ENCODE measurements at regions not wholly inside any gene's neighbourhood (a gene's known extent, or its start where the extent isn't known, plus 50 kb on each side); places are given as distances from the start of the nearest gene placed in this dataset.

DNA sequence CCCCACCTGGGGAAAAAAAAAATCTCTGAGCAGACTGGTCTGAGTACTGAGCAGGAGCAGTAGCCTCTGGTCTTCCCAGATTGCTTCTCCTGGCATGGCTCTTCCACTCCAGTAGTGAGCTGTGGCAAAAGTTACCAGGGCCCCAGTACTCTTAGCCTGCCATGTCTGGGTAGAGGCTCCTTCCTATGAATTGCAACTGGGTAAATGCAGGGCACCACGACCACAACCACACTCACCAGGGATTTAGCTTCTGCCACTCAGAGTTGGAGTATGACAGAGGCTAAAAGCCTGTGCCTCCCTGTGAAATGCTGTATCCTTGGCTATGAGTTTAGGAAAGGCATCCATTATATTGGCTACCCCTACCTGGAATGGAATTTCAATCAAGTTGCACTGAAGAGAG, 67.9 kb upstream of the CCDC54 start:
- H3K36me3 ChIP-seq (ENCODE audit: control insufficient read depth, insufficient read depth, low read length): no peaks in the 10 kb centered on the region
- no peak overlapping the region for H3K27ac ChIP-seq (ENCODE audit: insufficient read depth, low read depth, low read length, poor library complexity, severe bottlenecking)
- H3K4me3 ChIP-seq (ENCODE audit: insufficient read depth, low read depth, low read length): no peak overlapping the region
- H3K9me3 ChIP-seq (ENCODE audit: control insufficient read depth, low read length): no peaks in the 10 kb centered on the region
- H3K27me3 ChIP-seq (ENCODE audit: control insufficient read depth, insufficient read depth, low read length, poor library complexity, severe bottlenecking): no peaks in the 10 kb centered on the region
- no peaks in the 10 kb centered on the region for H3K4me1 ChIP-seq (ENCODE audit: control insufficient read depth, insufficient read depth, low read length)
- 96 to 100% methylated on average over 1 of the region's 1 CpG for WGBS, 2 experiments

DNA sequence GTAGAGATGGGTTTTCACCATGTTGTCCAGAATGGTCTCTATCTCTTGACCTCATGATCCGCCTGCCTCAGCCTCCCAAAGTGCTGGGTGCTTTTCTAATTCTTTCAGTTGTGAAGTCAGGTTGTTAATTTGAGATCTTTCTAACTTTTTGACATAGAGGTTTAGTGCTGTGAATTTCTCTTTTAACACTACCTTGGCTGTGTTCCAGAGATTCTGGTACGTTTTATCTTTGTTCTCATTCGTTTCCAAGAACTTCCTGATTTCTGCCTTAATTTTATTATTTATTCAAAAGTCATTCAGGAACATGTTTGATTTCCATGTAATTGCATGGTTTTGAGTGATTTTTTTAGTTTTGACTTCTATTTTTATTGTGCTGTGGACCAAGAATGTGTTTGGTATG, 63.5 kb upstream of the CCDC54 start:
- Histone ChIP-seq H3K4me3 (ENCODE audit: insufficient read depth, low read depth, low read length) (no peak overlapping the region), H3K9me3 (ENCODE audit: control insufficient read depth, low read length) (no peaks in the 10 kb centered on the region), H3K4me1 (ENCODE audit: control insufficient read depth, insufficient read depth, low read length) (no peaks in the 10 kb centered on the region), H3K27ac (ENCODE audit: insufficient read depth, low read depth, low read length, poor library complexity, severe bottlenecking) (no peak overlapping the region), H3K36me3 (ENCODE audit: control insufficient read depth, insufficient read depth, low read length) (no peaks in the 10 kb centered on the region), H3K27me3 (ENCODE audit: control insufficient read depth, insufficient read depth, low read length, poor library complexity, severe bottlenecking) (no peaks in the 10 kb centered on the region)
- 86 to 99% methylated on average over 3 of the region's 3 CpGs for WGBS, 2 experiments

DNA sequence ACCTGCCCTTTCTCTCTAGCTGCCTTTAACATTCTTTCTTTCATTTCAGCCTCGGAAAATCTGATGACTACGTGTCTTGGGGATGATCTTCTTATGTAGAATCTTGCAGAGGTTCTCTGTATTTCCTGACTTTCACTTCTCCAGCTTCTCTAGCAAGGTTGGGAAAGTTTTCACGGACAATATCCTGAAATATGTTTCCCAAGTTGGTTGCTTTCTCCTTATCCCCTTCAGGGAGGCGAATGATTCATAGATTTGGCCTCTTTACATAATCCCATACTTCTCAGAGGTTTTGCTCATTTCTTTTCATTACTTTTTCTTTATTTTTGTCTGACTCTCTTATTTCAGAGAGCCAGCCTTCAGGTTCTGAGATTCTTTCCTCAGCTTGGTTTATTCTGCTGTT, 62.1 kb upstream of the CCDC54 start:
- Histone ChIP-seq H3K36me3 (ENCODE audit: control insufficient read depth, insufficient read depth, low read length) (no peaks in the 10 kb centered on the region), H3K4me3 (ENCODE audit: insufficient read depth, low read depth, low read length) (no peak overlapping the region), H3K9me3 (ENCODE audit: control insufficient read depth, low read length) (no peaks in the 10 kb centered on the region), H3K27me3 (ENCODE audit: control insufficient read depth, insufficient read depth, low read length, poor library complexity, severe bottlenecking) (no peaks in the 10 kb centered on the region), H3K4me1 (ENCODE audit: control insufficient read depth, insufficient read depth, low read length) (no peaks in the 10 kb centered on the region), H3K27ac (ENCODE audit: insufficient read depth, low read depth, low read length, poor library complexity, severe bottlenecking) (no peak overlapping the region)
- WGBS, 2 experiments: 94 to 96% methylated on average over 4 of the region's 4 CpGs

DNA sequence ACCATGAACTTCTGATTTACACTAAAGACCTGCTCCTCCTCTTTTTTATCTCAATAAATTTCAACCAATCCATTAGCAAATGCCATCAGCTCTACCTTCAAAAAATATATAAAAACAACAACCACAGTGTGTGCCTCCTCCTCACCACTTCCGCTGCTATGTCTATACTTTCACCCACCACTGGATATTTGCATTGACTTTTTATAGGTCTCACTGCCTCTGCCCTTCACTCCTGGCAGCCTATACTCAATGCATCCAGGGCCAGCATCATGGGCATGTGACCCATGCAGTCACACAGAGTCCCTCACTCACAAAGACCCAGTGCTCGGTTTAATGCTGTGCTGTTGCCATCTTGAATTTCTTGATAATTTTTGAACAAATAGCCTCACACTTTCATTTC, 53.5 kb upstream of the CCDC54 start:
- Histone ChIP-seq H3K4me1 (ENCODE audit: control insufficient read depth, insufficient read depth, low read length) (no peaks in the 10 kb centered on the region), H3K4me3 (ENCODE audit: insufficient read depth, low read depth, low read length) (no peak overlapping the region), H3K36me3 (ENCODE audit: control insufficient read depth, insufficient read depth, low read length) (no peaks in the 10 kb centered on the region), H3K9me3 (ENCODE audit: control insufficient read depth, low read length) (no peaks in the 10 kb centered on the region), H3K27me3 (ENCODE audit: control insufficient read depth, insufficient read depth, low read length, poor library complexity, severe bottlenecking) (no peaks in the 10 kb centered on the region), H3K27ac (ENCODE audit: insufficient read depth, low read depth, low read length, poor library complexity, severe bottlenecking) (no peak overlapping the region)
- 86 to 95% methylated on average over 2 of the region's 2 CpGs for WGBS, 2 experiments

DNA sequence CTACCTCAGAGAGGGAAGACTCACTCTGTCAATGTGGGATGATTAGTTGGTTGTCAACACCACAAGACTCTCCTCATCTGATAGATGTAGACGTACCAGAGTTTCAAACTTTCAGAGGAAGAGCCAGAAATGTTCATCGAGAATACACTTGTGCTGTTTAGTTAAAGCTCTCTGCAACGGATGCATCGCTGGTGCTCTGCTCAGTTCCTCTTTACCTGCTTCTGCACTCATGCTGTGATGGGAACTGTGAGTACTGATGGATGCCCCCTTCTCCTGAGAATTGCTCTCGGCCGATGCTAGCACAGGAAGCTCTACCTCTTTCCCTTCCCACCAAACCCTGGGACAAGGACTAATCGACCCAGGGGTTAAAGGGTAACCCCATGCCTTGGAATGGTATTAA, 51.8 kb upstream of the CCDC54 start:
- no peak overlapping the region for H3K27ac ChIP-seq (ENCODE audit: insufficient read depth, low read depth, low read length, poor library complexity, severe bottlenecking)
- no peaks in the 10 kb centered on the region for H3K9me3 ChIP-seq (ENCODE audit: control insufficient read depth, low read length)
- WGBS, 2 experiments: 87 to 92% methylated on average over 7 of the region's 7 CpGs

More for the DNA sequence above, 51.8 kb upstream of the CCDC54 start:
- Histone ChIP-seq H3K27me3 (ENCODE audit: control insufficient read depth, insufficient read depth, low read length, poor library complexity, severe bottlenecking) (no peaks in the 10 kb centered on the region), H3K36me3 (ENCODE audit: control insufficient read depth, insufficient read depth, low read length) (no peaks in the 10 kb centered on the region), H3K4me3 (ENCODE audit: insufficient read depth, low read depth, low read length) (no peak overlapping the region), H3K4me1 (ENCODE audit: control insufficient read depth, insufficient read depth, low read length) (no peaks in the 10 kb centered on the region)
